ENCODE measurements at regions not wholly inside any gene's neighbourhood (a gene's known extent, or its start where the extent isn't known, plus 50 kb on each side); places are given as distances from the start of the nearest gene placed in this dataset.

- no peak for TF ChIP-seq CTCF (IDR thresholded peaks at IDR 0.05)
- TF ChIP-seq POLR2A (IDR thresholded peaks at IDR 0.05; ENCODE audit: low read depth), result no peak
- no peak for TF ChIP-seq POLR2AphosphoS5 (IDR thresholded peaks at IDR 0.05)
- TF ChIP-seq EP300 (IDR thresholded peaks at IDR 0.05), result no peak
- intact Hi-C loops (cut with DNase I), result no loop called here
- H3K27ac ChIP-seq (replicated peaks in 1 of 4), result no peak overlapping the region
- no peaks in the 10 kb centered on the region for H3K36me3 ChIP-seq
- 76% methylated on average over 6 of the region's 6 CpGs for WGBS
- no peak for DNase-seq (ENCODE audit: extremely low spot score)
- no peak overlapping the region for H3K4me3 ChIP-seq
- peaks cover 0 to 14% (median 9%) of the 10 kb centered on the region in 4 donors for H3K4me1 ChIP-seq
- H3K9me3 ChIP-seq, result peaks cover 0 to 13% (median 6%) of the 10 kb centered on the region in 4 donors
- no peaks in the 10 kb centered on the region for H3K27me3 ChIP-seq
Measured at GRCh38 chr2:225920621-225921220, 521.2 kb downstream of the NYAP2 start.

DNA sequence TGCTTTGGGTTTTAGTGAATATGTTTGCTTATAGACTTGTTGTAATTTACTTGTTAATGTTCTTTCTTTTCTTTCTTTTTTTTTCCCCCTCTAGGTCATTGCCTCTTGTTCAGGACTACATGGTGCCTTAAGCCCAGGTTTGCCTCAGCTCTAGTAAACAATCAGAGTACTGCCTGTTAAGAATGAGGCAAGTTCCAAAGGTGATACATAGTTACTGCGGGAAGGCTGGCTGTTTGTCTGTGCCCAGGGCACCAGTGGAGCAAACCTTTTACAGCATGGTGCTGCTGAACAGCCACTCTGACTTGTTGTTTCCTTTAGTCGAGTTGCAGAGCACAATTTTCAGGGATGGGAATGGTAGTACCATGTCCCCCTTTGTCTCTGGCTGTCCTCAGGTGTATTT lies 517.2 kb downstream of the NYAP2 start:
- Histone ChIP-seq H3K4me1 (no peaks in the 10 kb centered on the region), H3K36me3 (no peaks in the 10 kb centered on the region), H3K27ac (replicated peaks in 1 of 4) (no peak overlapping the region), H3K4me3 (no peak overlapping the region), H3K9me3 (peaks cover 0 to 13% (median 6%) of the 10 kb centered on the region in 4 donors), H3K27me3 (no peaks in the 10 kb centered on the region)
- WGBS, result 72% methylated on average over 2 of the region's 2 CpGs
- no peak for DNase-seq (ENCODE audit: extremely low spot score)
- intact Hi-C loops (cut with DNase I), result no loop called here
- TF ChIP-seq POLR2AphosphoS5 (IDR thresholded peaks at IDR 0.05) (no peak), EP300 (IDR thresholded peaks at IDR 0.05) (no peak), POLR2A (IDR thresholded peaks at IDR 0.05; ENCODE audit: low read depth) (no peak), CTCF (IDR thresholded peaks at IDR 0.05) (no peak)

DNA sequence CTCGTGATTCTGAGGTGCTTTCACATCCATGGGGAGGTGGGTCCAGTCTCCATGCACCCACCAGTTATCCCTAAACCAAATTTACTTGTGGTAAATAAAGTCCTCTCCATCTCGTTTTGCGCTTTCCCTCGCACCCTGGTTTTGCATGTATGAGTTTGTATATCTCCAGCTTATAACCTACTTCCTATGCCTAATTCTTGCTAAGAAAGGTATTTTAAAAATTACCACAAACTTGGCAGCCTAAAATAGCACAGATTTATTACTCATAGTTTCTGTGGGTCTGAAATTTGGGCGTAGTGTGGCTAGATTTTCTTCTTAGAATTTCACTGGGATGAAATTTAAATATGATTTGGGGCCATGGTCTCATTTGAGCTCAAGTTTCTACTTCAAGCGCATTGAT lies 511.5 kb downstream of the NYAP2 start:
- no peak overlapping the region for H3K27ac ChIP-seq (replicated peaks in 1 of 4)

DNA sequence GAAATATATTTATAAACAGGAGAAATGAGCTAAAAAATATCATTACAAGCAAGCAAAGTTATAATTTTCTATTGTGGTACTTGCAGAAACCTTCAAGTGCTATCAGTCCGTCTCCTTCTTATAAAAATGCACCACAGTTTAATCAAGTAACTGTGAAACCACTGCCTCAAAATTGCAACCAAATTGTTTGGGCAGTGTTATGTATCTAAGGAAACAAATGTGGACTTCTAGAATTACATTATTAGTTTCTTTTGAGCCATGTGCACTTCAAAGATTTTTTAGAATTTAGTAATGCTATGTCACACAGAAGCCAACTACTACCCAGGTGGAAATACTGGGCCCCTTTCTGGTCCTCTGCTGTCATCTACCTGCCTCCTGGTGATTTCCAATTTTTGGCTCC lies 495.6 kb downstream of the NYAP2 start:
- H3K4me1 ChIP-seq, result peaks cover 0 to 20% (median 16%) of the 10 kb centered on the region in 4 donors
- H3K27me3 ChIP-seq, result no peaks in the 10 kb centered on the region
- peak overlapping the region in 1 of 4 donors; percentile 20 for H3K27ac ChIP-seq (replicated peaks in 1 of 4)
- H3K4me3 ChIP-seq, result no peak overlapping the region
- no peak for DNase-seq (ENCODE audit: extremely low spot score)
- intact Hi-C loops (cut with DNase I), result loop anchor here (10.0 kb wide), 1 partner anchor 230 kb away; no protein-coding TSS in a partner anchor
- WGBS, result 34% methylated on average over 1 of the region's 1 CpG
- TF ChIP-seq EP300 (IDR thresholded peaks at IDR 0.05), result no peak
- no peak for TF ChIP-seq CTCF (IDR thresholded peaks at IDR 0.05)
- TF ChIP-seq POLR2A (IDR thresholded peaks at IDR 0.05; ENCODE audit: low read depth), result no peak
- no peak for TF ChIP-seq POLR2AphosphoS5 (IDR thresholded peaks at IDR 0.05)
- no peaks in the 10 kb centered on the region for H3K9me3 ChIP-seq
- no peaks in the 10 kb centered on the region for H3K36me3 ChIP-seq

More for the DNA sequence above, 511.5 kb downstream of the NYAP2 start:
- intact Hi-C loops (cut with DNase I), result no loop called here
- TF ChIP-seq POLR2A (IDR thresholded peaks at IDR 0.05; ENCODE audit: low read depth), result no peak
- no peak for TF ChIP-seq EP300 (IDR thresholded peaks at IDR 0.05)
- TF ChIP-seq CTCF (IDR thresholded peaks at IDR 0.05), result no peak
- TF ChIP-seq POLR2AphosphoS5 (IDR thresholded peaks at IDR 0.05), result no peak
- no peak overlapping the region for H3K4me3 ChIP-seq
- DNase-seq (ENCODE audit: extremely low spot score), result no peak
- no peaks in the 10 kb centered on the region for H3K4me1 ChIP-seq
- no peaks in the 10 kb centered on the region for H3K36me3 ChIP-seq
- WGBS, result 88% methylated on average over 6 of the region's 6 CpGs
- peaks cover 0 to 4% (median 1%) of the 10 kb centered on the region in 4 donors for H3K9me3 ChIP-seq
- H3K27me3 ChIP-seq, result no peaks in the 10 kb centered on the region

Measured in esophagus muscularis mucosa (tissue), 4 donors.